Embryonic facial prominence (tissue), 1 donor: ENCODE measurements at regions not wholly inside any gene's neighbourhood (a gene's known extent, or its start where the extent isn't known, plus 50 kb on each side); places are given as distances from the start of the nearest gene placed in this dataset.
"Not testable (repeated sequence)": the region's sequence is repeated elsewhere in the genome, so short reads cannot be mapped to it uniquely, and the experiment has no call there.

ENCODE experiments used
- DNase-seq: peaks from one replicate; pipeline ENCODE4 v3.0.0-alpha.2; 2016; ENCODE audit errors: extremely low spot score

DNA sequence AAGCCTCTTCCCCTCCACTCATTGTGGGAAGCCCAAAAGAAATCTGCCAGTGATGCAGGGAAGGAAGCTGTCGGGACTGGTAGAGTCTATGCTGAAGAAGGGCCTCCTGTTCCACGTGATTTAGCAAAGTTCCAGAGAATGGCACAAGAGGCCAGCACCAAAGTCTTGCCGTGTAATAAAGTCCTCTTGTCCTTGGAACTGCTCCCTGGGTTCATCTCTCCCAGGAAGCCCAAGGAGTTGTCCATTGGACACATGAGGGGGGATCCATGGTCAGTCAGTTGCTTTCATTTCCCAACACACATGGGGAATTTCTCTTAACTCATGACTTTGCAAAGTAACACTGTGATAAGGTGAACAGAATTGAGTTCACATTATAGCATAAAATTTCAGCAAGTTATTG lies 116.1 kb upstream of the RAB4A start:
- DNase-seq, result no peak

DNA sequence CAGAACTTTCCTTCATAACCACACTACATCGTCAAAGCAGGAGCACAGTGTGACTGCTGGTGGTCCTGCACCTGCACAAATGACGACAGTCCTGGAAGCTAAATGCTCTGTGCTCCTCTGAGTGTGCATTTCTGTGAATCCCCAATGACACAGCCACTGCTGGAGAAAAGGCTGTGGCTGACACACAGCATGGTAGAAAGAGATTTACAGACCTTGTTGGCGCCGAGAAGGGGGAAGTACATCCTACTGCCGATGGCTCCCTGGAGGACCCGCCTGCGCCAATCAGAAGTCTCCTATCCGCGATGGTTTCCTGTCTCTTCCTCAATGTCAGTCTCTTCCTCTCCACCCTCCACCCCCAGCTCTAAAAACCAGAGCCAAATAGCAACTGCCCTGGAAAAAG lies 115.4 kb upstream of the RAB4A start:
- no peak for DNase-seq

DNA sequence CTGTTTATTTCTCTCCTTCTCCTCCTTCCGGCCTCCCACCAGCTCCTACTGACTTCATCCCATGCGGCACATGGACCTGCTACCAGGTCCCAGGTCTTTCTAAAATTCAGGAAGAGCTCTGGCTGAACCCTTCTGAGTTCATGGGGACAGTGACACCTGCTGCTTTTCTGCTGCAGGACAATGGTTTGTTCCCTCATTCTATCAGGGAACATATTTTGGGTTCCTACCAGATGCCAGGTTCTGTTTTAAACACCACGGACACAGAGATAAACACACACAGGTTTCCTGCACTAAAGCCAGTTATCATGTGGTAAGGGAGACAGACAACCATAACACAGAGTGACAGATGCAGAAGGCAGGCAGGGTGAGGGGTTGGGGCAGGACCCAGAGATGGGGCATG lies 114.0 kb upstream of the RAB4A start:
- DNase-seq, result no peak

DNA sequence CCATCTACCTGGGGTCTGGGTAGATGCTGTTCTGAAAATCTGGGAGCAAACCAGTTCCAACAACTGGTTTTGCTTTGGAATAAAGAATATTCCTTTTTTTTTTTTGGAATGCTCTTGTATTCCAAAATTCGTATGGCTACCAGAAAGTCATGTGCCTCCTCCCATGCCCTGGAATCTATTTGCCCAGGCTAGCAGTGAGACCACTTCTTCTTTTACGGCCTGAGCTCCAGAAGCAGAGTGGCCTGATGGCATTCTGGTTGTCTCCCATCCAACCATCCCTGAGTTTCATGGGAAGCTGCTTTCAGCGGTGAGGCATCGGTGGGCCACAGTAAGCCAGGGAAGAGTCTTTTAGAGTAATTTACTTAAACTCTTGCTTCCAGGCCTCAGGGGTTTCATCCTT lies 113.4 kb upstream of the RAB4A start:
- DNase-seq, result no peak

DNA sequence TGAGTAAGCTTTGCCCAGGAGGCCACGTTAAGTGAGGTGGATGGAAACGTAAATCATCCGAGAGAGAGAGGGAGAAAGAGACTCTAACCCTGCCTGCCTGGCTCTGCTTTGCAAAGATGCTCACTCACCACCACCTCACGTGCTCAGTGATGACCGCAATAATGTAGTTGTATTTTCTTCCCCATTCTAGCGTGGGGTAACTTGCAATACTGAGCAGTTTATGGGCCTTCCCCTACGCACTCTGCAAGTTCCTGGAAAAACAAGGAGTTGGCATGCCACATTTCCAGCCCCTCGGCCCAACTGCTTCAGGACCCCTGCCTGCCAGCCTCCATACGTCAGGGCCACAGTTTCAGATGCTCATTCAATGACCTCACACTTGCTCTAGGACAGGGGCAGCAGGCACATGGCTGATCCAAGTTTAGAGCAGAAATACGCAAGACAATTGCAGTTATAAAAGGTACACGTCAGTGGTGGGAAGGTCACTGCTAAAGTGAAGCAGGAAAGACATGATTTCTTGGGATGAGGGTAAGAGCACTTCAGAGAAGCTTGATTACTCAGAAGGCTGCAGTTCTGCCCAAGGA lies 112.5 kb upstream of the RAB4A start:
- DNase-seq, result no peak

DNA sequence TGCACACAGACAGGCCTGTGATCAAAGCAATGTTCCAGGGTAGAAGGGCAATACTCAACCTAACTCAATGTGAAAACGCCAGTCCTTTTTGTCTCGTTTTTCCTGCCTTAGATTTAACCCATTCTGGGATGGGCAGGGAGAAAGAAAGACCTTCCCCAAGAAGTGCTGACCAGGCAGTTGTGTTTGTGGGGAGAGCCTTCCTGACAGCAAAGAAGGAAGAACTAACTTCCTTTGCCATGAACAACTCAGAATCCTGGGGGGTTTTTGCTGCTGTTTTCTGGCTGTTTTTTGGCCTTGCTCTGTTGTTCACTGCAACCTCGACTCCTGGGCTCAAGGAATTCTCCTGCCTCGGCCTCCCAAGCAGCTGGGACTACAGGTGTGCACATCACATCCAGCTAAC lies 112.0 kb upstream of the RAB4A start:
- no peak for DNase-seq

DNA sequence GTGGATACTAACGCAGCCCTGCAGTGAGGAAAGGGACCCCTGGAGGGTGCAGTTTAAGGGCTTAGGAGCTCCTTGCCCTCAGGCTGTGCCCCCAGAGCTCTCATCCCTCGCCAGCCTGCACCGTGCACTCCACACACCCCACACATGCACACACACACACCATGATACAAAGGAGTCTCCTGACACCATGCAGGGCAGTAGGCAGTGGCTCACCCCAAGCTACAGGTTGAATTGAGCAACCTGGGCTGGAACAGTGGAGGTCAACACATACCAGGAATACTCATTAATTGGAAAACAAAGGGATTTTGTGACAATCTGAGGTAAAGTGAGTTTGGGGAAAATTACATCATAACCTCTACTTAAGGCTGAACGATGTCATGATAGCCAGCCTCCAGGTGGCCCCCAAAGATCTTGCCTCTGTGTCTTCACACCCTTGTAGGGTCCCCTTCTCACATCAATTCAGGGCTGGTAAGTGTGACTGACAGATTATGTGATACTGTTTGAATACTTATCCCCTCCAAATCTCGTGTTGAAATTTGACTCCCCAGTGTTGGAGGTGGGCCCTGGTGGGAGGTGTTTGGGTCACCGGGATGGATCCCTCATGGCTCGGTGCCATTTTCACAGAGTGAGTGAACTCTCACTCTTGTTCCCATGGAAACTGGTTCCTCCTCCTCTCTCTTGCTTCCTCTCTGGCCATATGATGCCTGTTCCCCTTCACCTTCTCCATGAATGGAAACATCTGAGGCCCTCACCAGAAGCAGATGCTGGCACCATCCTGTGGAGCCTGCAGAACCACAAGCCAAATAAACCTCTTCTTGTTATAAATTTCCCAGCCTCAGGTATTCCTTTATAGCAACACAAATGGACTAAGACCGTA lies 111.0 kb upstream of the RAB4A start:
- DNase-seq, result no peak

DNA sequence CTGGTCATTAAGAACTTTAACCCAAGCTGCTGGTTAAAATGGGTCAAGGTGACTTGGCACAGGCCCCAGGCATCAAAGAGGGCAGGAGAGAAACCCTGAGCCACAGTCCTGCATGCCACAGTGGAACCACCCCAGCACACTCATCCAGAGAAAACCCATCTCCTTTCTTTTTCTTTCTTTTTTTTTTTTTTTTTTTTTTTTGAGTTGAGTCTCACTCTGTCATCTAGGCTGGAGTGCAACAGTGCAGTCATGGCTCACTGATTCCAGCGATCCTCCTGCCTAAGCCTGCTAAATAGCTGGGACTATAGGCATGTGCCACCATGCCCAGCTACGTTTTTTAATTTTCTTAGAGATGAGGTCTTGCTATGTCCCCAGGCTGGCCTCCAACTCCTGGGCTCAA lies 109.2 kb upstream of the RAB4A start:
- DNase-seq, result no peak

DNA sequence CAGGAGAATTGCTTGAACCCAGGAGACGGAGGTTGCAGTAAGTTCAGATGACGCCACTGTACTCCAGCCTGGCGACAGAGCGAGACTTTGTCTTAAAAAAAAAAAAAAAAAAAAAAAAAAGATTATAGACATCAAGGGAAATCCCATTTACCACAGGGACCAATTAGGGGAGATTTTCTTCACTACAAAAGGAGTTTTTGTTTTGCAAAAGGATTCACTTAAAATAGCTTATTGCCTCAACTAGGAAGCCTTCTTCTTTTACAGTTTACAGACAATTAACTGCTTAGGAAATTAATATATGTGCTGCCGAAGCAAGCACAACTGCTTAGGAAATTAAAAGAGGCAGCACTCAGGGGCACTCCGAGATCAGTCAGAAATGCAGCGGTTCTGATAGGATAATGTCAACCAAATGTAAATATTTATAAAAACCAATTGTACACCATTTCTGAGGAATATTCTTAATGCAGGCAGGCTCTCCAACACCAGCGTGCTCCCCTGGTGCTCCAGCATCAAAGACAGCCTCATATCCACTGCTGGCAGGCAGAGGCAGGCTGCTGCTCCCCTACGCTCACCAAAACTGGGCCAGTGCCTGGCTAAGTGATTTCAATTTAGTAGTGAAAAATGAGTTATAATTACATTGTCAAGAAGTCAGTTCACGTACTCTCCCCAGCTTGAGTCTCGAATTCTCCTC lies 107.9 kb upstream of the RAB4A start:
- no peak for DNase-seq

DNA sequence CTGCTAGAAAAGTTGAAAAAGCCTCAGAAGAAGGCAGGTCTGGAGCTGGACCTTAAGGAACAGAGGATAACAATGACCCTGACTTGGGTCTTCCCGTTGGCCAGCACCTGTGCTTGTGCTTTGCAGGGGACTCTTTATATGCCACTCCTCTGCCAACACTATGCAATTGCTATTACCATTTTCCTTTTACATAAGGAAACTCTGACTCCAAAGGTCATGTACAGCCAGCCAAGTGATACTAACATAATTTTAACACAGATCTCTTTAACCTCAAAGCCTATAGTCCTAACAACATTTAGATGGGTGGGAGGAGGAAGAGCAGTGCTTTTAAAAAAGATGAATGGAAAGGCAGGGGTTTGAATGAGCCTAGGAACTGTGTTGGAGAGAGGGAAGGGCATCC lies 106.6 kb upstream of the RAB4A start:
- DNase-seq, result no peak

DNA sequence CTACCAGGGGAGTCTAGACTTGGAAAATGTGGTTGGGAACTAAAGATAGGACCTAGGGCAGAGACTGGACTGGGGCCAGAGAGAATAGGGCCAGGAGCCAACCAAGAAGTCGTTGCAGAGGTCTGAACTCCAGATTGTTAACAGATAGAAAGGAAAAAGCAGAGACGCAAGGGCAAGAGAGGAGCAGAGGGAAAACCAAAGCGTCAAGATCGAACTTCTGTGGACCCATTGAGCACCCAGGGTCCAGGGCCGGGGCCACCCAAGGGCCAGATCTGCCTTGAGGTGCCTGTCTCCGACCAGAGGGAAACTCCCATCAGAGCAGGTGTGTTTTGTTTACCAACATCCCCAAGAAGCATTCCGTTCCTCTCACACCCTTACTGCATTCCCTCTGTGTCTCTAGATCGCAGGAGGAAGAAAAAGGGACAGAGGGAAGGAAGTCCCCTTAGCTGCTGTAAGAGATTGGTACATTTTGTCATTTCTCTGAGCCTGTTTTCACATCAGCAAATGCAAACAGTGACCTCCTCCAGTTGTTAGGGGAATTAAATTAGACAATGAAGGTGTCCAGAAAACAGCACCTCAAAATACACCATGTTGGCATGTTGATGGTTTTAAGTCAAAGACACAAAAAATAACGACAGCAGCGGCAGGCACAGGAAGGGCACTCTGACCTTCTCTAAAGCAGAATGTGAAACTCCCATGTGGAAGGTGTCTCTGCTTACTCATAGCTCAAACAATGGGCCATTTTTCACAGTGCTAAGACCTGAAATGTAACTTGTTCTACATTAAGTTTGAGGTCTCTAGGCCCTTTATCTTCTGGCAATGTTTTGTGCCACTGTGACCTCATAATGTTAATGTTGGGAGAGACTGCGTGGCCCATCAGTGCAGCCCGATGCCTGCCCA lies 105.8 kb upstream of the RAB4A start:
- no peak for DNase-seq

DNA sequence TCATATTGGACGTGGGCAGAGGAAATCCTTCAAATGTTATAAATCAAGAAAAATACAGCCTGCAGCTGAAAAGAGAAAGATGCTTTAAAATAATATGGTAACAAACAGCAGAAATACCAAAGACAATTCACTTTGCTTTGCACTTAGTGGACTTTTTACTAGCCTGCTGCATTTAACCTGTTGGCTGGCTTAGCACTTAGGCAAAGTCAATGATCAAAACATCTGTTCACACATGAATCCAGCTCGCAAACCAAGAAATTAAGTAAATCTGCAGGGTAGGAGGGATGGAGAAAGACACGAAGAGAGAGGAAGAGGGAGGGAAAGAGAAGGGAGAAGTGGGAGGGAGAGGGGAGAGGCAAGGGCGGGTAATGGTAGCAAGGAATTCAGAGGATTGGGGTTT lies 103.6 kb upstream of the RAB4A start:
- no peak for DNase-seq

DNA sequence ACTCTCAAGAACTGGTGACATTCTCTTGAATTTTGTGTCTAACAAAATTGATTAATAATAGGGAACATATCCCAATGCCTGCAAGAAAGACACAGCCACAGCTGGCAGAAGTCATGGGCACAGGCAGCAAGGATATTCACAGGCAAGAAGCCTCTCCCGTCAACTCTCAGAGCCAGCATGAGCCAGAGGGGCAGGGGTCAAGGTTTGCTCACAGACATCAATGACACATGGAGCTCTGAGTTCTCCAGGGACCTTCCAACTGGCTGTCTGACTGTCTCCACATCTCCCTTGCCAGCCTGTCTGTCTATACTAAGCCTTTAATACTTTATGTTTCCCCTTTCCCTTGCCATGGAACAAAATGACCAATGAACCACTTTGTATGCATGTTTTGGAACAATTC lies 101.5 kb upstream of the RAB4A start:
- DNase-seq, result no peak

DNA sequence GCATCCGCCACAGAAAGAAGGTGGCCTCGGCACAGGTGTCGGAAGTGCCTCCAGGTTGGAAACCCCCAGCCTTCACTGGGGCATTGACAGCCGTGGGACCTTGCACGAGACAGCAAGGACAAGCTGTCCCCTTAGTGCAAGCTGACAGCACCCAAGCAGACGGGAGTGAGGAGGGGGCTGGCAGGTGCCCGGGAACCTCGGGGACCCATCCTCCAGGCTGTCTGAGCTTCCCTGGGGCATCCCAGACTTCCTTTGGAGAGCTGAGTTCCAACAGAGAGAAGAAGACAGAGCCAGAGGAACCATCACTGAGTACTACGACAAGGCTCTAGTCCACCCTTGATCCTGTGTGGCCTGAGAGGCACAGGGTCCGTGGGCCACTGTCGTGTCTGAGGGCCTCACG lies 100.6 kb upstream of the RAB4A start:
- DNase-seq, result no peak

DNA sequence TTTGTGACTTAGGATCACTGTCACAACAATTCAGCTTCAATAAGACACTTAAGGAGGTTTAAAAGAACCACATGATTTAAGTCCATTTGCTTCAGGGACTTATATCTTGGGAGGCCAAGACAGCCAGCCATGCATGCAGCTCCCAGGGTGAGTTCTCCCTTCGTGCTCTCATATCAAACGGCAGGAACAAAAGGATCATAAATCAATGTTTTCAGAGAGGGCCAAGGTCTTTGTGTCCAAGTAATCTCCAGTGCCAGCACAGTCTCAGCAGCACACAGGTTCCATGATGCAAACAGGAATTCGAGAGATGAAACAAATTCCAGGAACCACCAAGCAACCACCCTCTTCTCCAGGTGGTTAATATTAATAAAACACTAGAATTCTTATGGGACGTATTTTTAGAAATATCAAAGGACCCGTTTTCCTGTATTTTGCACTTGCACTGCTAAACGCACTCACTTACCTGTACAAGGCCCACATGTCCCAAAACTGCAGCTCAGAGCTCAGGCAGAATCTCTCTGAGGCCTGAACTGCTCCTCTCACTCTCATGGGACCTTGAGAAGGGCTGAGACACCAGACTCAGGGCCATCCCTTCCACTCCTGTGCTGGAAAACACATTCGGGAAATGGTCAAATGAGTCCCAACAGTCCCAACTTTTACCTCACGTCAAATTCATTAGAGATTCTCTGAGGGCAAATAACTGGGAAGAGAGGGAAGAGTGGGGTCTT lies 100.0 kb upstream of the RAB4A start:
- no peak for DNase-seq

DNA sequence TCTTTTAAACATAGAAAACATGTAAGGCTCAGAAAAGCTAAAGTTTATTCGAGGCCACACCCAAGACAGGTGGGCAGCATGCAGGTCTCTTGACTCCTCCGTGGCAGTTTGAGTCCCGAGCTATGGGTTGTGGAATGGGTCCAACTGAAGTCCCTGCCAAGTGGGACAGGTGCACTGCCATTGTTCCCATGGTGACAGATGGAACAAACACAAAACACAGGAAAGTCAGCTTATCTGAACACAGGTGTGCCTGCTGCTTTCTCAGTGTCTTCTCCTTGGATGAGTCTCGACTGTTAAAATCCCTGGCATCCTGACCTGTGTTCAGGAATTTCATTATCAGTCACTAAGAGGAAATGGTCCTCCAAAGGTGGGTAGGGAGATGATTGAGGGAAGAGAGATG lies 99.0 kb upstream of the RAB4A start:
- no peak for DNase-seq

DNA sequence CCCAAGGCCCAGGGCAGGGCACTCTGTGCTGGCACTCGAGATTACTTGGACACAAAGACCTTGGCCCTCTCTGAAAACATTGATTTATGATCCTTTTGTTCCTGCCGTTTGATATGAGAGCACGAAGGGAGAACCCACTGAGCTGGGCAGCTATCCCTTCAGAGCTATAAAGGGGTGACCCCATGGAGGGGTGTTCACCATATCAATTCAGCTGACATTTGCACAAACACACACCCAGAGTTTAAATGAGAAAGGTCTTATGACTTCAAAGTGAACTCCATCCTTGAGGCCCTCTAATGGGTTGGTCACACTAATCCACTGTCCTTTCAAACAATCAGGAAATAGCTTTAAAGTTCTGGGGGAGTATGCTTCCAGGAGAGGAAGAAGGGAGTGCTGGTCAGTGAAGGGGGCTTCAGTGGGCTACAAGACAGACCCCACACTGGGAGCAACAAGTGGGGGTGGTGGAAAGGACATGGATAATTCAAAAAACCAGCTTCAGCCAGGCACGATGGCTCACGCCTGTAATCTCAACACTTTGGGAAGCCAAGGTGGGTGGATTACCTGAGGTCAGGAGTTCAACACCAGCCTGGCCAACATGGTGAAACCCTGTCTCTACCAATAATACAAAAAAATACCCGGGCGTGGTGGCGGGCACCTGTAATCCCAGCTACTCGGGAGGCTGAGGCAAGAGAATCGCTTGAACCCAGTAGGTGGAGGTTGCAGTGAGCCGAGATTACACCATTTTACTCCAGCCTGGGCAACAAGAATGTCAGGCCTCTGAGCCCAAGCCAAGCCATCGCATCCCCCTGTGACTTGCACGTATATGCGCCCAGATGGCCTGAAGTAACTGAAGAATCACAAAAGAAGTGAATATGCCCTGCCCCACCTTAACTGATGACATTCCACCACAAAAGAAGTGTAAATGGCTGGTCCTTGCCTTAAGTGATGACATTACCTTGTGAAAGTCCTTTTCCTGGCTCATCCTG lies 97.1 kb upstream of the RAB4A start:
- not testable (repeated sequence) for DNase-seq

DNA sequence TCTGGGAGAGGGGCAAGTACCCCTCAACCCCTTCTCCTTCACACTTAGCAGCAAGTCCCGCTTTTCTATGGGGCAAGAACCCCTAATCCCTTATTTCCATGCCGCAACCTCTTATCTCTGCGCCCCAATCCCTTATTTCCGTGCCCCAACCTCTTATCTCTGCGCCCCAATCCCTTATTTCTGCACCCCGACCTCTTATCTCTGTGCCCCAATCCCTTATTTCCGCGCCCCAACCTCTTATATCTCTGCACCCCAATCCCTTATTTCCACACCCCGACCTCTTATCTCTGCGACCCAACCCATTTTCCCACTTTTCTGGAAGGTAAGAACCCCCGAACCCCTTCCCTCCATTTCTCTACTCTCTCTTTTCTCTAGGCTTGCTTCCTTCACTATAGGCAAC lies 95.6 kb upstream of the RAB4A start:
- not testable (repeated sequence) for DNase-seq

DNA sequence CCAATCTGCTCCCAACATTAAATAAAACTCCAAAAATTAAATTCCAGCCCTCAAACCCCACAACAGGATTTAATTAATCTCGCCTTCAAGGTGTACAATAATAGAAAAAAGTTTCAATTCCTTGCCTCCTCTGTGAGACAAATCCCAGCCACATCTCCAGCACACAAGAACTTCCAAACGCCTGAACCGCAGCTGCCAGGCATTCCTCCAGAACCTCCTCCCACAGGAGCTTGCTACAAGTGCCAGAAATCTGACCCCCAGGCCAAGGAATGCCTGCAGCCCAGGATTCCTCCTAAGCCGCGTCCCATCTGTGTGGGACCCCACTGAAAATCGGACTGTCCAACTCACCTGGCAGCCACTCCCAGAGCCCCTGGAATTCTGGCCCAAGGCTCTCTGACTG lies 94.5 kb upstream of the RAB4A start:
- DNase-seq, result not testable (repeated sequence)

DNA sequence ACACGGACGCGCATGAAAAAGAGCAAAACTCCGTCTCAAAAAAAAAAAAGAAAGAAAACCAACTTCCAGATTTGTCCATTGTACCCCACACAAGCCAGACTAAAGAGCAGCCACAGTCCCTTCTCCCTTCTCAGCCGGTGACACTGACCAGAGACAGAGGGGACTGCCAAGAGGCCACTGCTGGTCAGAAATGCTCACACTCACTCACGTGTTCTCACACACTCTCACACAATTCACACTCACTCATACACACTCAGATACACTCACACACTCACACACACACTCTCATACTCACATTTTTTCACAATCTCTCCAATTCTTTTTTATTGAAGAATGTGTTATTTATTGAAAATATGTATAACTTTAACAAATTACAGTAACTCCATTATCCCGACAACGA lies 90.8 kb upstream of the RAB4A start:
- no peak for DNase-seq
